OCI-LY7 (cell line): ENCODE measurements at regions not wholly inside any gene's neighbourhood (a gene's known extent, or its start where the extent isn't known, plus 50 kb on each side); places are given as distances from the start of the nearest gene placed in this dataset.
A peak's percentile ranks its signal among the peaks of the same experiment; 100 is the strongest.

Source experiments
- BruUV-seq: library from RNA; stranded (reverse); fragments of 400-500 nt; replicated peaks from 2 replicates; lab custom pipeline; 2021; lab: Mats Ljungman, UMichigan
- CTCF ChIA-PET: fragments of 300-600 bp; sonication (Branson Sonifier 250); formaldehyde crosslinking; loops from one replicate; lab custom pipeline; 2022; ENCODE audit warnings: antibody characterized with exemption; ENCODE audit not compliant: unreplicated experiment; lab: Charles Lee
- POLR2A ChIA-PET: fragments of 300-600 bp; sonication (Branson Sonifier 250); formaldehyde crosslinking; loops from one replicate; lab custom pipeline; 2022; ENCODE audit warnings: antibody characterized with exemption; lab: Charles Lee
- DNase-seq: peaks from one replicate; pipeline ENCODE4 v3.0.0-alpha.2; 2015; ENCODE audit warnings: low spot score
- H2AFZ ChIP-seq: fragments of 200-600 bp; sonication (generic), shearing (Covaris generic); 2 replicates; pipeline ENCODE4 v1.6.1; 2014; ENCODE audit warnings: mild to moderate bottlenecking, antibody characterized with exemption, low read length, moderate library complexity
- H3K27ac ChIP-seq: fragments of 200-600 bp; sonication (generic); 2 replicates; pipeline ENCODE4 v1.5.1; 2014; ENCODE audit warnings: mixed run types, low read depth, mild to moderate bottlenecking, moderate library complexity, low read length, inconsistent platforms; ENCODE audit not compliant: poor library complexity, severe bottlenecking
- H3K36me3 ChIP-seq: fragments of 200-600 bp; sonication (generic); 2 replicates; pipeline ENCODE4 v1.6.1; 2014; ENCODE audit warnings: mild to moderate bottlenecking, antibody characterized with exemption, low read length, moderate library complexity, mixed read lengths; ENCODE audit not compliant: insufficient read depth
- H3K4me1 ChIP-seq: fragments of 200-600 bp; sonication (generic); 2 replicates; pipeline ENCODE4 v1.5.1; 2014; ENCODE audit warnings: mild to moderate bottlenecking, low read length; ENCODE audit not compliant: insufficient read depth, poor library complexity, severe bottlenecking
- H3K4me2 ChIP-seq: fragments of 200-600 bp; sonication (generic); 2 replicates; pipeline ENCODE4 v1.6.1; 2014; ENCODE audit warnings: mild to moderate bottlenecking, low read length
- H3K4me3 ChIP-seq: fragments of 200-600 bp; sonication (generic); 2 replicates; pipeline ENCODE4 v1.5.1; 2014; ENCODE audit warnings: mild to moderate bottlenecking, low read depth, low read length; ENCODE audit not compliant: poor library complexity, severe bottlenecking
- H3K79me2 ChIP-seq: fragments of 200-600 bp; sonication (generic); 2 replicates; pipeline ENCODE4 v1.6.1; 2016; ENCODE audit warnings: low read depth, mild to moderate bottlenecking, low read length, moderate library complexity, mixed read lengths; ENCODE audit not compliant: insufficient read depth
- H3K9me2 ChIP-seq: fragments of 200-600 bp; sonication (generic); 2 replicates; pipeline ENCODE4 v1.6.1; 2016; ENCODE audit warnings: mild to moderate bottlenecking, low read length, mixed read lengths; ENCODE audit not compliant: insufficient read depth
- H3K9me3 ChIP-seq: fragments of 200-600 bp; sonication (generic); 2 replicates; pipeline ENCODE4 v1.6.1; 2014; ENCODE audit warnings: mild to moderate bottlenecking, mixed run types, low read length, mixed read lengths
- H4K20me1 ChIP-seq: fragments of 200-600 bp; sonication (generic); 2 replicates; pipeline ENCODE4 v1.6.1; 2014; ENCODE audit warnings: mild to moderate bottlenecking, antibody characterized with exemption, low read length, moderate library complexity, mixed read lengths; ENCODE audit not compliant: insufficient read depth
- EZH2phosphoT487 ChIP-seq: fragments of 200-600 bp; sonication (generic); IDR thresholded peaks from 2 replicates; pipeline ENCODE4 v1.6.1; 2018; ENCODE audit warnings: low read depth, borderline replicate concordance, mild to moderate bottlenecking, mixed run types, antibody characterized with exemption, low read length, moderate library complexity, mixed read lengths
- intact Hi-C: fragments of 100-400 bp; cut with micrococcal nuclease; formaldehyde crosslinking; loops from one replicate; pipeline ENCODE4 v1.10.0; 2022; ENCODE audit not compliant: unreplicated experiment
- TF ChIP-seq, protein P1 (sequence below): fragments of 200-600 bp; sonication (generic); conservative IDR thresholded peaks from 2 replicates; pipeline ENCODE4 v1.5.1; 2014; ENCODE audit warnings: mild to moderate bottlenecking, antibody characterized with exemption, low read length, moderate library complexity, mixed read lengths

DNA sequence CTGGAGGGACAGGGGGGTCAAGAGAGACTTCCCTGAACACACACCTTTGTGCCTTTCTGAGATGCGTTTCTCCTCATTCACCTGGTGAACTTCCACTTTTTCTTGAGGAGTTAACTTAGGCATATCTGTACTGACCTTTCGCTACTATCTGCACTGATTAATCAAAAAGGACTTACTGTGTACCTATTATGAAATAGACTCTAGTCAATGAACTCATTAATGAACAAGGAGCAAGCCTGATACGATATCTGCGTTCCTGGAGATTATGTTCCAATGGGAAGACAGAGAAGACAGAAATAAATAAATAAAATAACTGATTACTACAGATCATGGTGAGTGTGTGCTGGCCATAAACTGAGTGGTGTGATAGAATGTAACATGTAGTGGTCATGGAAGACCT lies 157.2 kb upstream of the TBL1XR1 start:
- no peak for TF ChIP-seq EZH2phosphoT487
- TF ChIP-seq, protein P1, sequence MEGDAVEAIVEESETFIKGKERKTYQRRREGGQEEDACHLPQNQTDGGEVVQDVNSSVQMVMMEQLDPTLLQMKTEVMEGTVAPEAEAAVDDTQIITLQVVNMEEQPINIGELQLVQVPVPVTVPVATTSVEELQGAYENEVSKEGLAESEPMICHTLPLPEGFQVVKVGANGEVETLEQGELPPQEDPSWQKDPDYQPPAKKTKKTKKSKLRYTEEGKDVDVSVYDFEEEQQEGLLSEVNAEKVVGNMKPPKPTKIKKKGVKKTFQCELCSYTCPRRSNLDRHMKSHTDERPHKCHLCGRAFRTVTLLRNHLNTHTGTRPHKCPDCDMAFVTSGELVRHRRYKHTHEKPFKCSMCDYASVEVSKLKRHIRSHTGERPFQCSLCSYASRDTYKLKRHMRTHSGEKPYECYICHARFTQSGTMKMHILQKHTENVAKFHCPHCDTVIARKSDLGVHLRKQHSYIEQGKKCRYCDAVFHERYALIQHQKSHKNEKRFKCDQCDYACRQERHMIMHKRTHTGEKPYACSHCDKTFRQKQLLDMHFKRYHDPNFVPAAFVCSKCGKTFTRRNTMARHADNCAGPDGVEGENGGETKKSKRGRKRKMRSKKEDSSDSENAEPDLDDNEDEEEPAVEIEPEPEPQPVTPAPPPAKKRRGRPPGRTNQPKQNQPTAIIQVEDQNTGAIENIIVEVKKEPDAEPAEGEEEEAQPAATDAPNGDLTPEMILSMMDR, result no peak
- peaks cover 81% of the 10 kb centered on the region for H3K4me1 ChIP-seq
- ChIA-PET POLR2A (no interaction called here), CTCF (no interaction called here)
- H3K9me3 ChIP-seq, result no peaks in the 10 kb centered on the region
- no peaks in the 10 kb centered on the region for H3K36me3 ChIP-seq
- BruUV-seq, result no TSS peak
- no peaks in the 10 kb centered on the region for H3K79me2 ChIP-seq
- H2AFZ ChIP-seq, result no peak overlapping the region
- no peaks in the 10 kb centered on the region for H4K20me1 ChIP-seq
- no peak for DNase-seq
- H3K4me3 ChIP-seq, result no peak overlapping the region
- no peak overlapping the region for H3K4me2 ChIP-seq
- no peaks in the 10 kb centered on the region for H3K9me2 ChIP-seq
- no peak overlapping the region for H3K27ac ChIP-seq
- intact Hi-C loops, result no loop called here

DNA sequence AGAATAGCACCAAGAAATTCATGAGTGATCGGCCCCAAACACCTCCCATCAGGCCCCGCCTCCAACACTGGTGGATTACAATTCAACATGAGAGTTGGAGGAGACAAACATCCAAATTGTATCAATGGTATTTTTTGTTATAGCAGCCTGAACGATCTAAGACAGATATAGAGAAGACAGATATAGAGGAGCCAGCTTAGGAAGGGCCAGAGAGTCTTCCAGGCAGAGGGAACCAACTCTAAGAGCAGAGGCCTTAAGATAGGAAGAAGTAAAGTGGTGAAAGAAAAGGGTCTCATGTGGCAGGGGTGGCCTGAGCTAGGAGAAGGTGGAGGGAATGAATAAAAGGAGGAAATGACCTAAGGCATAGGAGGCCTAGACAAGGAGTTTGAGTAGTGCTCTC lies 158.8 kb upstream of the TBL1XR1 start:
- Histone ChIP-seq H3K27ac (no peak overlapping the region), H3K4me3 (no peak overlapping the region), H3K9me3 (no peaks in the 10 kb centered on the region), H4K20me1 (no peaks in the 10 kb centered on the region), H2AFZ (no peak overlapping the region; the same call in 1 of the 2 replicates), H3K4me1 (peaks cover 79% of the 10 kb centered on the region), H3K9me2 (no peaks in the 10 kb centered on the region), H3K36me3 (no peaks in the 10 kb centered on the region), H3K4me2 (no peak overlapping the region), H3K79me2 (no peaks in the 10 kb centered on the region)
- POLR2A ChIA-PET, result interaction anchor here (0.7 to 1.1 kb wide), 3 partner anchors 50 to 305 kb away, joined by 3 read pairs; no protein-coding TSS in a partner anchor
- no peak for DNase-seq
- BruUV-seq, result no TSS peak
- intact Hi-C loops, result no loop called here
- CTCF ChIA-PET, result no interaction called here
- TF ChIP-seq, protein P1, result no peak
- no peak for TF ChIP-seq EZH2phosphoT487

DNA sequence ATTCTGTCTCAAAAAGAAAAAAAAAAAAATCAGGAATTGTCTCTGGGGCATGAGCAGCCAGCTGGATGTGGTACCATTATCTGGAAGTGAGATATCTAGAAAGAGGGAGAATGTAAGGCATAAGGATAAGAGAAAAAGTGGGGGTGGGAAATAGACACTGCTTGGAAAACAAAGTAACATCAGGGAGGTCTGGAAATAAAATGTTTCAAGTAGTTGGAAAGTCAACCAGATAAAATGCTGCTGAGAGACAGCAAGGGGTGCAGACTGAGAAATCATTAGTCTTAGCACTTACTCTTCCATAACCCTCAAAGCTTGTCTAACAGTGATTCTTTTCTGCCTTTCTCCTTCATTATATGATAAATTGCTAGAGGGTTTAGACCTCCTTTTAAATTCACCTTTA lies 159.7 kb upstream of the TBL1XR1 start:
- POLR2A ChIA-PET, result interaction anchor here (0.5 to 2.6 kb wide), 11 partner anchors 17 to 313 kb away, joined by 3 to 8 read pairs (median 5); no protein-coding TSS in a partner anchor
- CTCF ChIA-PET, result no interaction called here
- H3K4me2 ChIP-seq, result peak overlapping the region; percentile 96
- H3K79me2 ChIP-seq, result no peaks in the 10 kb centered on the region
- no peaks in the 10 kb centered on the region for H3K36me3 ChIP-seq
- no peaks in the 10 kb centered on the region for H3K9me3 ChIP-seq
- peaks cover 79% of the 10 kb centered on the region for H3K4me1 ChIP-seq
- TF ChIP-seq, protein P1, result no peak
- no peak for TF ChIP-seq EZH2phosphoT487
- H2AFZ ChIP-seq, result peak overlapping the region; percentile 69; the same call in 1 of the 2 replicates
- no TSS peak for BruUV-seq
- H3K9me2 ChIP-seq, result no peaks in the 10 kb centered on the region
- no peak for DNase-seq
- H3K27ac ChIP-seq, result no peak overlapping the region
- intact Hi-C loops, result no loop called here
- no peak overlapping the region for H3K4me3 ChIP-seq
- H4K20me1 ChIP-seq, result no peaks in the 10 kb centered on the region
